ENCODE measurements at regions not wholly inside any gene's neighbourhood (a gene's known extent, or its start where the extent isn't known, plus 50 kb on each side); places are given as distances from the start of the nearest gene placed in this dataset.

DNA sequence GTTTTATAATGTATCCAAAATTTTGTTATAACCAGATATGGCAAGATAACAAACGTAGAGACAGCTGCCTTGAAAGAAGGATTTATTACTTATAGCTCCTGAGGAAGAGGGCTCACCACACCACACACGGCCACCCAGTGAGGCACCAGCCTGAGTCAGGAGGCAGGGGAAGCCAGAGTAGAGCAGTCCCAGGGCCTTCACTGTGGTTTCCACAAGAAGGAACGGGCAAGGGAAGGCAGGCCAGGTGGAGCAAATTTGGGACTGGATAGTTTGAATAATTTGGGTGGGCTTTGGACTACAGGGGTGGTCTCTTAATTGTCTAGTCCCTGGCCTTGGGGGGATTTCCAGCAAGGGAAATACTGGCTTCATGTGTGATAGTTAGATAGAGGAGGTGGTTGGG, 72.5 kb downstream of the RRAGC start:
- DNase-seq: no peak
- no peaks in the 10 kb centered on the region for H3K36me3 ChIP-seq
- H3K4me3 ChIP-seq: no peak overlapping the region
- no peak for TF ChIP-seq CTCF (IDR thresholded peaks at IDR 0.05 in 8 of 11, conservative IDR thresholded peaks at IDR 0.05 in 3 of 11)
- TF ChIP-seq POLR2AphosphoS5 (IDR thresholded peaks at IDR 0.05): no peak
- TF ChIP-seq POLR2A (IDR thresholded peaks at IDR 0.05): no peak
- peaks cover 0 to 8% (median 5%) of the 10 kb centered on the region in 6 donors for H3K4me1 ChIP-seq
- H3K27me3 ChIP-seq (replicated peaks in 1 of 7): peaks cover 0 to 88% (median 17%) of the 10 kb centered on the region in 7 donors
- WGBS, 5 donors: 60 to 79% (median 71%) methylated on average over 3 of the region's 3 CpGs
- peaks cover 0 to 6% (median 0%) of the 10 kb centered on the region in 8 donors for H3K9me3 ChIP-seq
- no peak overlapping the region for H3K27ac ChIP-seq
- intact Hi-C loops (cut with DNase I; ENCODE audit: low total_unique reads): loop anchor here (10.0 kb wide), 1 partner anchor 162 kb away; no protein-coding TSS in a partner anchor

GRCh38 chr1:38786040-38786436, 73.5 kb downstream of the RRAGC start:
- H3K27me3 ChIP-seq (replicated peaks in 1 of 7): peaks cover 0 to 88% (median 17%) of the 10 kb centered on the region in 7 donors
- peaks cover 0 to 8% (median 5%) of the 10 kb centered on the region in 6 donors for H3K4me1 ChIP-seq
- TF ChIP-seq POLR2AphosphoS5 (IDR thresholded peaks at IDR 0.05): no peak
- TF ChIP-seq CTCF (IDR thresholded peaks at IDR 0.05 in 8 of 11, conservative IDR thresholded peaks at IDR 0.05 in 3 of 11): no peak
- no peak for TF ChIP-seq POLR2A (IDR thresholded peaks at IDR 0.05)
- H3K9me3 ChIP-seq: peaks cover 0 to 6% (median 0%) of the 10 kb centered on the region in 8 donors
- H3K27ac ChIP-seq: no peak overlapping the region
- WGBS, 5 donors: 71 to 82% (median 77%) methylated on average over 6 of the region's 6 CpGs
- H3K36me3 ChIP-seq: no peaks in the 10 kb centered on the region
- intact Hi-C loops (cut with DNase I; ENCODE audit: low total_unique reads): loop anchor here (10.0 kb wide), 1 partner anchor 161 kb away; no protein-coding TSS in a partner anchor
- H3K4me3 ChIP-seq: no peak overlapping the region
- no peak for DNase-seq

- Histone ChIP-seq H3K4me3 (no peak overlapping the region), H3K27ac (no peak overlapping the region), H3K36me3 (no peaks in the 10 kb centered on the region), H3K4me1 (peaks cover 0 to 8% (median 5%) of the 10 kb centered on the region in 6 donors), H3K27me3 (replicated peaks in 1 of 7) (peaks cover 0 to 88% (median 17%) of the 10 kb centered on the region in 7 donors), H3K9me3 (peaks cover 0 to 6% (median 0%) of the 10 kb centered on the region in 8 donors)
- no peak for TF ChIP-seq POLR2AphosphoS5 (IDR thresholded peaks at IDR 0.05)
- no peak for TF ChIP-seq POLR2A (IDR thresholded peaks at IDR 0.05)
- no peak for TF ChIP-seq CTCF (IDR thresholded peaks at IDR 0.05 in 8 of 11, conservative IDR thresholded peaks at IDR 0.05 in 3 of 11)
- no peak for DNase-seq
- intact Hi-C loops (cut with DNase I; ENCODE audit: low total_unique reads): loop anchor here (10.0 kb wide), 1 partner anchor 161 kb away; no protein-coding TSS in a partner anchor
- 75 to 82% (median 78%) methylated on average over 4 of the region's 4 CpGs for WGBS, 5 donors
Measured at GRCh38 chr1:38785285-38786039, 74.1 kb downstream of the RRAGC start.

All from spleen (tissue), 11 donors.